HepG2 (cell line): ENCODE measurements at regions not wholly inside any gene's neighbourhood (a gene's known extent, or its start where the extent isn't known, plus 50 kb on each side); places are given as distances from the start of the nearest gene placed in this dataset.

ENCODE experiments used
- ATM ChIP-seq: fragments of 450-650 bp; IDR thresholded peaks from 2 replicates; pipeline ENCODE4 v1.7.1; 2017; ENCODE audit warnings: mild to moderate bottlenecking, borderline replicate concordance
- ELF1 ChIP-seq: sonication (generic); formaldehyde crosslinking; IDR thresholded peaks from 2 replicates; pipeline ENCODE4 v1.4.0; 2020; ENCODE audit warnings: missing genetic modification reagents
- ETS1 ChIP-seq: sonication (generic); formaldehyde crosslinking; IDR thresholded peaks from 2 replicates; pipeline ENCODE4 v1.4.0; 2020; ENCODE audit warnings: missing genetic modification reagents
- EZH2 ChIP-seq: conservative IDR thresholded peaks from 2 replicates; pipeline ENCODE4 v1.6.1; 2012; ENCODE audit warnings: mild to moderate bottlenecking, low read depth, low read length, moderate library complexity
- JUN ChIP-seq: sonication (generic); formaldehyde crosslinking; IDR thresholded peaks from 2 replicates; pipeline ENCODE4 v1.4.0; 2020; ENCODE audit warnings: mild to moderate bottlenecking, missing genetic modification reagents
- KDM1A ChIP-seq: IDR thresholded peaks from 2 replicates; pipeline ENCODE4 v1.6.1; 2016; ENCODE audit warnings: missing compliant biosample characterization
- MED13 ChIP-seq: sonication (generic); formaldehyde crosslinking; IDR thresholded peaks from 2 replicates; pipeline ENCODE4 v1.5.0; 2020; ENCODE audit warnings: missing genetic modification reagents
- NR2F2 ChIP-seq: IDR thresholded peaks from 2 replicates; pipeline ENCODE4 v1.6.1; 2012; ENCODE audit warnings: low read depth, inconsistent platforms, borderline replicate concordance
- SMC3 ChIP-seq: IDR thresholded peaks from 2 replicates; pipeline ENCODE4 v1.6.1; 2011; ENCODE audit warnings: low read length, improper control_type of control experiment
- SP2 ChIP-seq: sonication (generic); formaldehyde crosslinking; IDR thresholded peaks from 2 replicates; pipeline ENCODE4 v1.5.1; 2020; ENCODE audit warnings: mild to moderate bottlenecking, missing genetic modification reagents
- ZBTB8A ChIP-seq: sonication (generic); formaldehyde crosslinking; IDR thresholded peaks from 2 replicates; pipeline ENCODE4 v1.4.0; 2020; ENCODE audit warnings: mild to moderate bottlenecking, low read depth, missing genetic modification reagents, borderline replicate concordance
- ZNF644 ChIP-seq: IDR thresholded peaks from 2 replicates; pipeline ENCODE4 v1.6.1; 2016; ENCODE audit warnings: low read depth

- no peak for TF ChIP-seq SP2 (CRISPR knock-in tag)
- TF ChIP-seq ZNF644 (CRISPR knock-in tag): no peak
- TF ChIP-seq MED13 (CRISPR knock-in tag): no peak
- no peak for TF ChIP-seq ZBTB8A (CRISPR knock-in tag)
- no peak for TF ChIP-seq JUN (CRISPR knock-in tag)
- no peak for TF ChIP-seq ATM
- TF ChIP-seq ETS1 (CRISPR knock-in tag): no peak
- TF ChIP-seq EZH2: no peak
- no peak for TF ChIP-seq NR2F2
- TF ChIP-seq KDM1A (CRISPR knock-in tag): no peak
- TF ChIP-seq ELF1 (CRISPR knock-in tag): no peak
- no peak for TF ChIP-seq SMC3
These were observed 139.5 kb downstream of the ERMARD start for GRCh38 chr6:169890901-169891300.
